ENCODE measurements at regions not wholly inside any gene's neighbourhood (a gene's known extent, or its start where the extent isn't known, plus 50 kb on each side); places are given as distances from the start of the nearest gene placed in this dataset.
A peak's percentile ranks its signal among the peaks of the same experiment; 100 is the strongest.
"Not testable (repeated sequence)": the region's sequence is repeated elsewhere in the genome, so short reads cannot be mapped to it uniquely, and the experiment has no call there.

DNA sequence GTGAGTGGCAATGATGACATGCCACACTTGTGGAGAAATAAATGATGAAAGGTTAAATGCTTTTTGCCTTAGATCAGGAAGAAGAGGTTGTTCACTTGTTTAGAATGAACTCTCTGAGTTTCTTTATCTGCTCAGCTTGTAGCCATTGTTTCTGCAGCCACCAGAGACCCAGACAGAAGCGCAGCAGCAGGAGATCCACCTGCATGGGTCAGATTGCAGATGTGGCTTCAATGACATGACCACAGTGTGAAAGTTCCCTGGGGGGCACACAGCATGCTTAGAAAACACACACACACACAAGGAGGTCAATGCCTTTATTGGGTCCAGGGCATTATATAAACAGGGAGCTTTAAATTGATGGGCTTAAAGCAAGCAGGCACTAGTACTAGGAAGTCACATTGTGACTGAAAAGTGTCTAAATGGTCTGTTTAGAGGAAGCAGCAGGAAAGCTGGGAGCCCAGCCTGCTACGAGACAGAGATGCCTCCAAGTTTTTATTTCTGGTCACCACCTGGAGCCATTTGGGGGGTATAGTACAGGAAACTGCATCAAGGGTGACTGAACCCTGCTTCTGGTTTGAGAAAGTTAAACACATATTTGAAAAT lies 1547.3 kb downstream of the SPATA31A7 start:
- H2AFZ ChIP-seq (ENCODE audit: low read length); H2BK12ac ChIP-seq (ENCODE audit: low read depth, low read length); H3K4ac ChIP-seq (replicated peaks; ENCODE audit: insufficient read length, low read depth, low read length); FAIRE-seq; H3K27ac ChIP-seq (ENCODE audit: low read depth, low read length); H4K5ac ChIP-seq (ENCODE audit: insufficient read length, low read depth, low read length); POLR2A ChIA-PET (ENCODE audit: partially characterized antibody); H3K14ac ChIP-seq (ENCODE audit: insufficient read length); H2BK15ac ChIP-seq (ENCODE audit: low read length); H3K36me3 ChIP-seq (ENCODE audit: control insufficient read depth in 2 of 4, insufficient read depth in 4 of 4, low read length in 3 of 4); H4K20me1 ChIP-seq (replicated peaks in 1 of 2; ENCODE audit: control insufficient read depth in 1 of 2, insufficient read depth in 2 of 2, low read length in 2 of 2); H3K23me2 ChIP-seq (ENCODE audit: low read depth, low read length); H3K56ac ChIP-seq (replicated peaks; ENCODE audit: insufficient read length, low read depth, low read length); CTCF ChIA-PET (ENCODE audit: partially characterized antibody); H2BK20ac ChIP-seq (ENCODE audit: low read length); H3K79me1 ChIP-seq (ENCODE audit: low read depth, low read length); H3K9me3 ChIP-seq (ENCODE audit: insufficient read depth in 2 of 2, low read depth in 1 of 2, low read length in 1 of 2); H3K9ac ChIP-seq (replicated peaks in 1 of 4; ENCODE audit: extremely low read depth in 1 of 4, low read depth in 3 of 4, low read length in 3 of 4); H3K79me2 ChIP-seq (ENCODE audit: control insufficient read depth in 1 of 2, insufficient read depth in 2 of 2, low read length in 2 of 2); H3K4me1 ChIP-seq (replicated peaks in 1 of 4; ENCODE audit: control insufficient read depth in 3 of 4, insufficient read depth in 4 of 4, low read length in 3 of 4); DNase-seq (ENCODE audit: low read depth in 1 of 2, low spot score in 2 of 2); H2BK5ac ChIP-seq (ENCODE audit: low read depth, low read length); H3K27me3 ChIP-seq (replicated peaks in 1 of 4; ENCODE audit: control insufficient read depth in 3 of 4, extremely low read depth in 1 of 4, insufficient read depth in 3 of 4, low read length in 3 of 4); H4K91ac ChIP-seq (replicated peaks; ENCODE audit: insufficient read length, low read length); H4K8ac ChIP-seq (ENCODE audit: extremely low read depth, insufficient read depth, low read length); H3K4me2 ChIP-seq (ENCODE audit: insufficient read depth in 1 of 2, low read depth in 2 of 2, low read length in 2 of 2); H2AK5ac ChIP-seq (ENCODE audit: low read depth, low read length); H3K18ac ChIP-seq (ENCODE audit: extremely low read depth, low read length); H3K23ac ChIP-seq (ENCODE audit: insufficient read length); H3K4me3 ChIP-seq (ENCODE audit: extremely low read depth in 1 of 4, insufficient read depth in 2 of 4, low read depth in 3 of 4, low read length in 4 of 4); H2BK120ac ChIP-seq (replicated peaks; ENCODE audit: low read depth, low read length): not testable (repeated sequence)
- WGBS, 2 experiments (ENCODE audit: extremely low coverage in 1 of 2, insufficient coverage in 1 of 2, insufficient read length in 1 of 2, insufficient replicate concordance in 2 of 2, low coverage in 1 of 2, low lambda C conversion rate in 2 of 2, missing lambda C conversion rate in 1 of 2), result 20% methylated on average over 1 of the region's 2 CpGs; no CpG with 5 or more reads in 1 of the 2 experiments

DNA sequence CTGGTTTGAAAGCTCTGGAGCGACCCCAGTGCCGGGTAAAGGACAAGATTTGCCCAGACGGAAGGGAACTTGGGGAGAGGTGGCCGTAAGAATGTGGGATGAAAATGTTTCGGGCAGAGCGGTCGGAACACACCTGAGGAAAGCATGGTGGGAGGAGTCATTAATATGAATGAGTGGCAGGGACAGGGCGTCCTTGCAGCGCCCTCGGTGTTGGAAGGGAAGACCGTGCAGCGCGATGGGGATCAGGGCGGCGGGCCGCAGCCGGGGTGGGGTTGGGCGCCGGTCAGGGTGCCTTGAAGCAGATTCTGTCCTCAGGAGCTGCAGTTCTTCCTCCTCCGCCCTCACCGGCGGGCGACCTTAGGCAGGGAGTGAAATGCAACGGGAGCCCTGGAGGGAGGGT lies 1548.1 kb downstream of the SPATA31A7 start:
- POLR2A ChIA-PET (ENCODE audit: partially characterized antibody); H2BK20ac ChIP-seq (ENCODE audit: low read length); H2AFZ ChIP-seq (ENCODE audit: low read length); CTCF ChIA-PET (ENCODE audit: partially characterized antibody); H3K14ac ChIP-seq (ENCODE audit: insufficient read length); H4K8ac ChIP-seq (ENCODE audit: extremely low read depth, insufficient read depth, low read length); H2BK12ac ChIP-seq (ENCODE audit: low read depth, low read length); H3K23me2 ChIP-seq (ENCODE audit: low read depth, low read length); H4K91ac ChIP-seq (replicated peaks; ENCODE audit: insufficient read length, low read length); H3K9ac ChIP-seq (replicated peaks in 1 of 4; ENCODE audit: extremely low read depth in 1 of 4, low read depth in 3 of 4, low read length in 3 of 4); H3K23ac ChIP-seq (ENCODE audit: insufficient read length); H2BK5ac ChIP-seq (ENCODE audit: low read depth, low read length); H2AK5ac ChIP-seq (ENCODE audit: low read depth, low read length); H3K4me1 ChIP-seq (replicated peaks in 1 of 4; ENCODE audit: control insufficient read depth in 3 of 4, insufficient read depth in 4 of 4, low read length in 3 of 4); H3K79me1 ChIP-seq (ENCODE audit: low read depth, low read length); H3K27ac ChIP-seq (ENCODE audit: low read depth, low read length); FAIRE-seq; H3K4me2 ChIP-seq (ENCODE audit: insufficient read depth in 1 of 2, low read depth in 2 of 2, low read length in 2 of 2); H3K9me3 ChIP-seq (ENCODE audit: insufficient read depth in 2 of 2, low read depth in 1 of 2, low read length in 1 of 2); H3K18ac ChIP-seq (ENCODE audit: extremely low read depth, low read length); H2BK120ac ChIP-seq (replicated peaks; ENCODE audit: low read depth, low read length); H3K56ac ChIP-seq (replicated peaks; ENCODE audit: insufficient read length, low read depth, low read length); H3K4ac ChIP-seq (replicated peaks; ENCODE audit: insufficient read length, low read depth, low read length); H4K20me1 ChIP-seq (replicated peaks in 1 of 2; ENCODE audit: control insufficient read depth in 1 of 2, insufficient read depth in 2 of 2, low read length in 2 of 2); H3K36me3 ChIP-seq (ENCODE audit: control insufficient read depth in 2 of 4, insufficient read depth in 4 of 4, low read length in 3 of 4); H4K5ac ChIP-seq (ENCODE audit: insufficient read length, low read depth, low read length); H3K27me3 ChIP-seq (replicated peaks in 1 of 4; ENCODE audit: control insufficient read depth in 3 of 4, extremely low read depth in 1 of 4, insufficient read depth in 3 of 4, low read length in 3 of 4); H3K79me2 ChIP-seq (ENCODE audit: control insufficient read depth in 1 of 2, insufficient read depth in 2 of 2, low read length in 2 of 2); H2BK15ac ChIP-seq (ENCODE audit: low read length): not testable (repeated sequence)
- WGBS, 2 experiments (ENCODE audit: extremely low coverage in 1 of 2, insufficient coverage in 1 of 2, insufficient read length in 1 of 2, insufficient replicate concordance in 2 of 2, low coverage in 1 of 2, low lambda C conversion rate in 2 of 2, missing lambda C conversion rate in 1 of 2), result 14% methylated on average over 7 of the region's 24 CpGs; no CpG with 5 or more reads in 1 of the 2 experiments
- H3K4me3 ChIP-seq (ENCODE audit: extremely low read depth in 1 of 4, insufficient read depth in 2 of 4, low read depth in 3 of 4, low read length in 4 of 4), result peak overlapping the region in 1 of 4 experiments; percentile 32; a peak in 1 of 8 replicates
- peak in 1 of 2 experiments; percentile 44 for DNase-seq (ENCODE audit: low read depth in 1 of 2, low spot score in 2 of 2)

Measured in H1 (cell line).